DND-41 (cell line): ENCODE measurements at regions not wholly inside any gene's neighbourhood (a gene's known extent, or its start where the extent isn't known, plus 50 kb on each side); places are given as distances from the start of the nearest gene placed in this dataset.
"Not testable (repeated sequence)": the region's sequence is repeated elsewhere in the genome, so short reads cannot be mapped to it uniquely, and the experiment has no call there.

Source experiments
- ATAC-seq: fragments of 200-7000 bp; cut with Tn5 transposase; 3 replicates; pipeline ENCODE4 v1.9.1; 2021; ENCODE audit warnings: low read depth; ENCODE audit not compliant: insufficient read depth
- DNase-seq: peaks from one replicate; pipeline ENCODE4 v3.0.0-alpha.2; 2020
- H2AFZ ChIP-seq: 2 replicates; pipeline ENCODE4 v1.6.0; 2012; ENCODE audit warnings: low read depth, low read length
- H3K27ac ChIP-seq: 2 replicates; pipeline ENCODE4 v1.5.1; 2012; ENCODE audit warnings: low read length, inconsistent platforms
- H3K27me3 ChIP-seq: fragments of 200-600 bp; sonication (generic); 2 replicates; pipeline ENCODE4 v1.6.0; 2012; ENCODE audit warnings: low read length, mild to moderate bottlenecking, inconsistent platforms; ENCODE audit not compliant: insufficient read depth, poor library complexity
- H3K36me3 ChIP-seq: 2 replicates; pipeline ENCODE4 v1.5.1; 2012; ENCODE audit warnings: low read length, inconsistent platforms; ENCODE audit not compliant: insufficient read depth
- H3K4me1 ChIP-seq: 2 replicates; pipeline ENCODE4 v1.5.1; 2012; ENCODE audit warnings: mild to moderate bottlenecking, low read length; ENCODE audit not compliant: insufficient read depth
- H3K4me2 ChIP-seq: 2 replicates; pipeline ENCODE4 v1.6.0; 2012; ENCODE audit warnings: mild to moderate bottlenecking, moderate library complexity, low read length, inconsistent platforms; ENCODE audit not compliant: insufficient read depth
- H3K4me3 ChIP-seq, 2 experiments: fragments of 200-600 bp in 1 of 2; shearing (Covaris generic) in 1 of 2; 2 replicates each; pipeline ENCODE4 v1.5.1; 2012 to 2016; ENCODE audit warnings: inconsistent platforms in 2 of 2, low read length in 2 of 2, mild to moderate bottlenecking in 2 of 2, low read depth in 1 of 2, moderate library complexity in 1 of 2
- H3K79me2 ChIP-seq: 2 replicates; pipeline ENCODE4 v1.6.0; 2012; ENCODE audit warnings: low read length, inconsistent platforms; ENCODE audit not compliant: insufficient read depth
- H3K9ac ChIP-seq: 2 replicates; pipeline ENCODE4 v1.6.0; 2012; ENCODE audit warnings: low read depth, mild to moderate bottlenecking, inconsistent platforms, low read length, moderate library complexity
- H3K9me3 ChIP-seq: 2 replicates; pipeline ENCODE4 v1.5.1; 2012; ENCODE audit warnings: low read length, moderate library complexity, mild to moderate bottlenecking, inconsistent platforms; ENCODE audit not compliant: insufficient read depth, severe bottlenecking
- H4K20me1 ChIP-seq: 2 replicates; pipeline ENCODE4 v1.6.0; 2012; ENCODE audit warnings: low read length; ENCODE audit not compliant: insufficient read depth
- CTCF ChIP-seq: IDR thresholded peaks from 2 replicates; pipeline ENCODE4 v1.5.1; 2012; ENCODE audit warnings: borderline replicate concordance, low read length, moderate library complexity, mild to moderate bottlenecking; ENCODE audit not compliant: poor library complexity, severe bottlenecking; ENCODE audit errors: extremely low read depth
- EZH2 ChIP-seq: IDR thresholded peaks from 3 replicates; pipeline ENCODE4 v1.6.1; 2012; ENCODE audit warnings: borderline replicate concordance, low read depth, mild to moderate bottlenecking, moderate library complexity, low read length, inconsistent platforms; ENCODE audit not compliant: severe bottlenecking

GRCh38 chr13:44053208-44053607 lies 173.5 kb downstream of the LACC1 start:
- Histone ChIP-seq H3K27me3 (no peaks in the 10 kb centered on the region), H3K4me2 (no peak overlapping the region), H3K9ac (no peak overlapping the region), H3K27ac (no peak overlapping the region), H4K20me1 (no peaks in the 10 kb centered on the region), H3K4me3 (no peak overlapping the region), H3K9me3 (no peaks in the 10 kb centered on the region), H2AFZ (no peak overlapping the region), H3K79me2 (no peaks in the 10 kb centered on the region), H3K4me1 (no peaks in the 10 kb centered on the region), H3K36me3 (no peaks in the 10 kb centered on the region)
- DNase-seq (no peak), ATAC-seq (no peak)
- TF ChIP-seq EZH2 = no peak
- no peak for TF ChIP-seq CTCF

GRCh38 chr13:44054525-44054924 lies 174.8 kb downstream of the LACC1 start:
- Histone ChIP-seq H3K4me1 (no peaks in the 10 kb centered on the region), H3K36me3 (no peaks in the 10 kb centered on the region), H2AFZ (no peak overlapping the region), H4K20me1 (no peaks in the 10 kb centered on the region), H3K9me3 (no peaks in the 10 kb centered on the region), H3K4me3 (no peak overlapping the region), H3K4me2 (no peak overlapping the region), H3K79me2 (no peaks in the 10 kb centered on the region), H3K27me3 (no peaks in the 10 kb centered on the region), H3K9ac (no peak overlapping the region), H3K27ac (no peak overlapping the region)
- DNase-seq (no peak), ATAC-seq (no peak)
- no peak for TF ChIP-seq EZH2

GRCh38 chr13:44055681-44056080 lies 176.0 kb downstream of the LACC1 start:
- H3K79me2 ChIP-seq, H3K4me3 ChIP-seq, H3K4me1 ChIP-seq, H4K20me1 ChIP-seq, H3K9ac ChIP-seq, H3K9me3 ChIP-seq, DNase-seq, H3K4me2 ChIP-seq, H3K27ac ChIP-seq, H2AFZ ChIP-seq, H3K36me3 ChIP-seq, H3K27me3 ChIP-seq: not testable (repeated sequence)
- peak; percentile 40; the same call in 1 of the 3 replicates for ATAC-seq

- Histone ChIP-seq H3K4me1 (no peaks in the 10 kb centered on the region), H2AFZ (no peak overlapping the region), H3K4me3 (no peak overlapping the region), H3K9me3 (no peaks in the 10 kb centered on the region), H3K79me2 (no peaks in the 10 kb centered on the region), H3K36me3 (no peaks in the 10 kb centered on the region), H3K27ac (no peak overlapping the region), H3K9ac (no peak overlapping the region), H3K27me3 (no peaks in the 10 kb centered on the region), H3K4me2 (no peak overlapping the region), H4K20me1 (no peaks in the 10 kb centered on the region)
- DNase-seq (no peak), ATAC-seq (no peak)
- TF ChIP-seq EZH2 = no peak
- no peak for TF ChIP-seq CTCF
These were observed 178.4 kb downstream of the LACC1 start for GRCh38 chr13:44058067-44058466.
